Body of pancreas (tissue), 4 donors: ENCODE measurements at regions not wholly inside any gene's neighbourhood (a gene's known extent, or its start where the extent isn't known, plus 50 kb on each side); places are given as distances from the start of the nearest gene placed in this dataset.

Experiments used
- ATAC-seq: fragments of 150-250 bp; one replicate; pipeline ENCODE4 v1.9.1; 2016
- DNase-seq, 4 donors: peaks; one replicate each; pipeline ENCODE4 v3.0.0-alpha.2; 2019
- H3K27ac ChIP-seq, 4 donors: fragments of 200-600 bp; sonication (generic); 1 replicate in 3 of 4; 2 replicates in 1 of 4; pipeline versions ENCODE4 v1.5.1 to v1.6.1; 2016 to 2019; ENCODE audit warnings: mild to moderate bottlenecking in 1 of 4, mixed read lengths in 1 of 4, moderate library complexity in 1 of 4
- H3K27me3 ChIP-seq, 2 donors: fragments of 200-600 bp; sonication (generic); one replicate each; pipeline ENCODE4 v1.6.0; 2016; ENCODE audit warnings: mild to moderate bottlenecking in 1 of 2
- H3K36me3 ChIP-seq, 2 donors: fragments of 200-600 bp; sonication (generic); replicated peaks in 1 of 2; 2 replicates each; pipeline ENCODE4 v1.5.1; 2016; ENCODE audit warnings: low read depth in 2 of 2; ENCODE audit not compliant: insufficient read depth in 1 of 2
- H3K4me1 ChIP-seq: fragments of 200-600 bp; sonication (generic); one replicate; pipeline ENCODE4 v1.6.0; 2016
- H3K4me3 ChIP-seq, 2 donors: fragments of 200-600 bp; sonication (generic); 1 replicate in 1 of 2; 2 replicates in 1 of 2; pipeline ENCODE4 v1.5.1; 2016 to 2019
- H3K9me3 ChIP-seq, 3 donors: fragments of 200-600 bp; sonication (generic); 1 replicate in 2 of 3; 2 replicates in 1 of 3; pipeline ENCODE4 v1.5.1; 2016
- POLR2A ChIP-seq, 3 donors: fragments of 450-650 bp; IDR thresholded peaks; one replicate each; pipeline ENCODE4 v1.6.1; 2016; ENCODE audit warnings: antibody characterized with exemption in 3 of 3, mild to moderate bottlenecking in 2 of 3
- WGBS, 2 donors: methylation state at CpG; one replicate each; pipeline ENCODE4 v1.1.5; 2017; 5-methylcytosine and 5-hydroxymethylcytosine counted together
- intact Hi-C: fragments of 100-400 bp; cut with DNase I; formaldehyde crosslinking; loops from one replicate; pipeline ENCODE4 v1.15.1; 2023
- TF ChIP-seq, protein P1 (sequence below), 7 experiments: fragments of 450-650 bp in 4 of 7; fragments of 200-600 bp in 3 of 7; sonication (generic) in 3 of 7; IDR thresholded peaks; one replicate each; pipeline ENCODE4 v1.5.1; 2016 to 2019; ENCODE audit warnings: antibody characterized with exemption in 7 of 7

DNA sequence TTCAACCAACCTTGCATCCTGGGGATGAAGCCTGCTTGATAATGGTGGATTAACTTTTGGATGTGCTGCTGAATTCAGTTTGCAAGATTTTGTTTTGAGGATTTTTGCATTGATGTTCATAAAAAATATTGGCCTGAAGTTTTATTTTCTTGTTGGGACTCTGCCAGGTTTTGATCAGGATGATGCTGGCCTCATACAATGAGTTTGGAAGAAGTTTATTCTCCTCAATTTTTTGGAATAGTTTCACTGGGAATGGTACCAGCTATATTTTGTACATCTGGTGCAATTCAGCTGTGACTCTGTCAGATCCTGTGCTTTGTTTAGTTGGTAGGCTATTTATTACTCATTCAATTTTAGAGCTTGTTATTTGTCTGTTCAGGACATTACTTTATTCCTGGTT is 340.3 kb upstream of the TRAM1L1 start:
- DNase-seq: no peak
- no peaks in the 10 kb centered on the region for H3K36me3 ChIP-seq
- no peak overlapping the region for H3K27ac ChIP-seq
- no peaks in the 10 kb centered on the region for H3K4me1 ChIP-seq
- H3K27me3 ChIP-seq: no peaks in the 10 kb centered on the region
- intact Hi-C loops: no loop called here
- no peak overlapping the region for H3K4me3 ChIP-seq
- H3K9me3 ChIP-seq: peaks cover 0 to 4% (median 0%) of the 10 kb centered on the region in 3 donors
- no peak for ATAC-seq
- TF ChIP-seq POLR2A (IDR thresholded peaks at IDR 0.05): no peak
- TF ChIP-seq, protein P1, sequence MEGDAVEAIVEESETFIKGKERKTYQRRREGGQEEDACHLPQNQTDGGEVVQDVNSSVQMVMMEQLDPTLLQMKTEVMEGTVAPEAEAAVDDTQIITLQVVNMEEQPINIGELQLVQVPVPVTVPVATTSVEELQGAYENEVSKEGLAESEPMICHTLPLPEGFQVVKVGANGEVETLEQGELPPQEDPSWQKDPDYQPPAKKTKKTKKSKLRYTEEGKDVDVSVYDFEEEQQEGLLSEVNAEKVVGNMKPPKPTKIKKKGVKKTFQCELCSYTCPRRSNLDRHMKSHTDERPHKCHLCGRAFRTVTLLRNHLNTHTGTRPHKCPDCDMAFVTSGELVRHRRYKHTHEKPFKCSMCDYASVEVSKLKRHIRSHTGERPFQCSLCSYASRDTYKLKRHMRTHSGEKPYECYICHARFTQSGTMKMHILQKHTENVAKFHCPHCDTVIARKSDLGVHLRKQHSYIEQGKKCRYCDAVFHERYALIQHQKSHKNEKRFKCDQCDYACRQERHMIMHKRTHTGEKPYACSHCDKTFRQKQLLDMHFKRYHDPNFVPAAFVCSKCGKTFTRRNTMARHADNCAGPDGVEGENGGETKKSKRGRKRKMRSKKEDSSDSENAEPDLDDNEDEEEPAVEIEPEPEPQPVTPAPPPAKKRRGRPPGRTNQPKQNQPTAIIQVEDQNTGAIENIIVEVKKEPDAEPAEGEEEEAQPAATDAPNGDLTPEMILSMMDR (IDR thresholded peaks at IDR 0.05): no peak

DNA sequence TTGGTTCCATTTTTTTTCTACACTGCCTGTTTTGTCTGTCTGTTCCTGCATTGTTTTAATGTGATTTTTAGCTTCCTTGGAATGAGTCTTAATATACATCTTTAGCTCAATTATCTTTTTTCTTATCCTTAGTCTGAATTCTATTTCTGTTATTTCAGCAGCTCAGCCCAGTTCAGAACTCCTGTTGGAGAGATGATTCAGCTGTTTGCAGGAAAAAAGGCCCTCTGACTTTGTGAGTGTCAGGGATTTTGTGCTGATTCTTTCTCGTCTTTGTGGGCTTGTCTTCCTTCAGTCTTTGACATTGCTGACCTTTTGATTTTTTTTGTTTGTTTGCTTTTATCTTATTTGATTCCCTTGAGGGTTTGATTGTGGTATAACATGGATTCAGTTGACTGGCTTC is 343.2 kb upstream of the TRAM1L1 start:
- WGBS, 2 donors: 32 to 52% methylated on average over 1 of the region's 1 CpG

DNA sequence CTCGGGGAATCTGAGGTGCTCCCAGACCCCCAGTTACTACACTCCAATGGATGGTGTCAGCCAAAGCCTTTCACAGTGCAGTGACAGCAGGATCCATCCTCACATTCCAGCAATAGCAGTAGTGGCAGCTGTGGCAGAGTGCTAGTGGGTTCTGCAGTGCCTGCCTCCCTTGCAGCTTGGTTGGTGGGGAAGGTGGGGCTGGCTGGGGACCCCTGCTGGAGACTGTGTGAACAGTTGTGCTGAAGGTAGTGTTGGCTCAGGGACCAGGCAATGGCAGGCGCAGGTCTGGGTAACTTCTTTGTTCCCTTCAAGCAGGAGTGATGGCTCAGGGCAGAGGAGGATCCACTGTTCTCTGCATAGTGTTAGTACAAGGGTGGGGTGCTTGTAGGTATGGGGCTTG is 343.7 kb upstream of the TRAM1L1 start:
- WGBS, 2 donors: 69 to 86% methylated on average over 2 of the region's 2 CpGs
- H3K27ac ChIP-seq: no peak overlapping the region
- intact Hi-C loops: no loop called here
- H3K27me3 ChIP-seq: no peaks in the 10 kb centered on the region
- no peaks in the 10 kb centered on the region for H3K36me3 ChIP-seq
- no peak overlapping the region for H3K4me3 ChIP-seq
- H3K4me1 ChIP-seq: no peaks in the 10 kb centered on the region
- peaks cover 0 to 4% (median 0%) of the 10 kb centered on the region in 3 donors for H3K9me3 ChIP-seq
- no peak for ATAC-seq
- TF ChIP-seq, protein P1 (IDR thresholded peaks at IDR 0.05): no peak
- TF ChIP-seq POLR2A (IDR thresholded peaks at IDR 0.05): no peak
- DNase-seq: peak in 1 of 4 donors; percentile 9

More for the DNA sequence above, 343.2 kb upstream of the TRAM1L1 start:
- ATAC-seq (no peak), DNase-seq (no peak)
- Histone ChIP-seq H3K4me3 (no peak overlapping the region), H3K4me1 (no peaks in the 10 kb centered on the region), H3K27ac (no peak overlapping the region), H3K27me3 (no peaks in the 10 kb centered on the region), H3K9me3 (peaks cover 0 to 4% (median 0%) of the 10 kb centered on the region in 3 donors), H3K36me3 (no peaks in the 10 kb centered on the region)
- intact Hi-C loops: no loop called here
- TF ChIP-seq, protein P1 (IDR thresholded peaks at IDR 0.05): no peak
- no peak for TF ChIP-seq POLR2A (IDR thresholded peaks at IDR 0.05)

DNA sequence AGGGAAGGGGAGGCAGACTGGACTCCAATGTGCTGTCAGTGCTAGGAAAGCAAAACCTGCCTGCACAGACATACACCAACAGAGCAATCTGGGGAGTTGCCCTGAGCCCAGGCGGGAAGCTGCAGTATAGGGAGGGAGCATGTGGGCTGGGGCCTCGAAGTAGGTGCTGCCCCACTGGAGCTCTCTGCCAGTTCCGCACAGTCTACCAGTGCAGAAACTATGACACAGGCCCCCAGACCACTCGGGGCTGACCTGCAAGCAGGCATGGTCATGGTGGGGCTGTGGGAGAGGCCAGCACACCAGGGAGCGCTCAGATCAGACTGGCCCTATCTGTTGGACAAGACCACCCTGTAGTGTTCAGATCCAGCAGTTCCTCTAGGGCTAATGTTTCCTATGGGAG is 344.1 kb upstream of the TRAM1L1 start:
- DNase-seq (no peak), ATAC-seq (no peak)
- Histone ChIP-seq H3K27ac (no peak overlapping the region), H3K36me3 (no peaks in the 10 kb centered on the region), H3K4me1 (no peaks in the 10 kb centered on the region), H3K27me3 (no peaks in the 10 kb centered on the region), H3K9me3 (peaks cover 0 to 4% (median 0%) of the 10 kb centered on the region in 3 donors), H3K4me3 (no peak overlapping the region)
- WGBS, 2 donors: 64 to 85% methylated on average over 3 to 5 of the region's 5 CpGs
- no peak for TF ChIP-seq POLR2A (IDR thresholded peaks at IDR 0.05)
- TF ChIP-seq, protein P1 (IDR thresholded peaks at IDR 0.05): no peak
- intact Hi-C loops: no loop called here

DNA sequence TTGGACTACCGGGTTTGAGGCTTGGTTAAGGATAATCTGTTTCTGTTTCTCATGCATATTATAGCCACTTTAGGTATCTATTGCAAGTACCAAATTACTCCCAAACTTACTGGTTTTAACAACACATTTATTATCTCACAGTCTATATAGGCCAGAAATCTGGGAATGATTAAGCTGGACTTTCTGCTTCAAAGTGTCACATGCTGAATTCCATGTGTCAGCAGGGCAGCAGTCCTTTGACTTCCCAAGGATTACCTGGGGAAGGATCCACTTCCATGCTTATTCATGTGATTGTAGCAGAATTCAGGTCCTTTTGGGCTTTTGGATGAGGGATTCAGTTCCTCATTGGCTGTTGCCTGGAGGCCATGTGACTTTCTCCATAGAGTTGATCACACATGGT is 349.0 kb upstream of the TRAM1L1 start:
- H3K27ac ChIP-seq: no peak overlapping the region
- H3K4me3 ChIP-seq: no peak overlapping the region
- H3K9me3 ChIP-seq: no peaks in the 10 kb centered on the region
- ATAC-seq (no peak), DNase-seq (no peak)
- H3K36me3 ChIP-seq: no peaks in the 10 kb centered on the region
- H3K4me1 ChIP-seq: no peaks in the 10 kb centered on the region
- no peaks in the 10 kb centered on the region for H3K27me3 ChIP-seq
- intact Hi-C loops: no loop called here
- TF ChIP-seq POLR2A (IDR thresholded peaks at IDR 0.05): no peak
- TF ChIP-seq, protein P1 (IDR thresholded peaks at IDR 0.05): no peak
- WGBS, 2 donors: 29 to 34% methylated on average over 1 of the region's 1 CpG
